ENCODE measurements at regions not wholly inside any gene's neighbourhood (a gene's known extent, or its start where the extent isn't known, plus 50 kb on each side); places are given as distances from the start of the nearest gene placed in this dataset.

- no peak for TF ChIP-seq EZH2 (IDR thresholded peaks at IDR 0.05; ENCODE audit: insufficient read depth, low read length)
- no peak for TF ChIP-seq CTCF (IDR thresholded peaks at IDR 0.05; ENCODE audit: insufficient read depth, low read depth, low read length)
Measured at GRCh38 chr14:98634043-98634820, 637.8 kb downstream of the BCL11B start.

Data from astrocyte (in vitro differentiated cells and primary cell).